Large intestine (tissue), 3 donors: ENCODE measurements at regions not wholly inside any gene's neighbourhood (a gene's known extent, or its start where the extent isn't known, plus 50 kb on each side); places are given as distances from the start of the nearest gene placed in this dataset.
"Not testable (repeated sequence)": the region's sequence is repeated elsewhere in the genome, so short reads cannot be mapped to it uniquely, and the experiment has no call there.

Experiments
- DNase-seq, 2 donors: peaks; one replicate each; pipeline versions ENCODE4 v3.0.0 to v3.0.0-alpha.2; 2013
- H3K27ac ChIP-seq: one replicate; pipeline ENCODE4 v1.5.1; 2013; ENCODE audit warnings: low read length
- H3K27me3 ChIP-seq: 2 replicates; pipeline ENCODE4 v1.6.1; 2013; ENCODE audit warnings: low read length; ENCODE audit not compliant: control insufficient read depth, insufficient read depth
- H3K36me3 ChIP-seq: 2 replicates; pipeline ENCODE4 v1.6.1; 2013; ENCODE audit warnings: low read length; ENCODE audit not compliant: control insufficient read depth, insufficient read depth
- H3K4me1 ChIP-seq: one replicate; pipeline ENCODE4 v1.6.1; 2013; ENCODE audit warnings: low read length; ENCODE audit not compliant: control insufficient read depth, insufficient read depth
- H3K4me3 ChIP-seq: one replicate; pipeline ENCODE4 v1.5.1; 2013; ENCODE audit warnings: low read length
- H3K9me3 ChIP-seq: one replicate; pipeline ENCODE4 v1.6.1; 2013; ENCODE audit warnings: mild to moderate bottlenecking, low read depth, low read length, moderate library complexity; ENCODE audit not compliant: control insufficient read depth
- WGBS: methylation state at CpG from one replicate; pipeline ENCODE4 v1.1.5; 2013; ENCODE audit warnings: low lambda C conversion rate; ENCODE audit not compliant: insufficient coverage; 5-methylcytosine and 5-hydroxymethylcytosine counted together

DNA sequence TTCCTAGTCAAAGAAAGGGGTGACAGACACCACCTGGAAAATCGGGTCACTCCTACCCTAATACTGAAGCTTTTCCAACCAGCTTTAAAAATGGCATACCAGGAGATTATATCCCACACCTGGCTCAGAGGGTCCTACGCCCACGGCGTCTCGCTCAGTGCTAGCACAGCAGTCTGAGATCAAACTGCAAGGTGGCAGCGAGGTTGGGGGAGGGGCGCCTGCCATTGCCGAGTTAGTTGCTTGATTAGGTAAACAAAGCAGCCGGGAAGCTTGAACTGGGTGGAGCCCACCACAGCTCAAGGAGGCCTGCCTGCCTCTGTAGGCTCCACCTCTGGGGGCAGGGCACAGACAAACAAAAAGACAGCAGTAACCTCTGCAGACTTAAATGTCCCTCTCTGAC, 127.1 kb downstream of the NXPE2 start:
- H3K36me3 ChIP-seq, H3K9me3 ChIP-seq, H3K27ac ChIP-seq, H3K4me3 ChIP-seq, DNase-seq, H3K27me3 ChIP-seq, H3K4me1 ChIP-seq: not testable (repeated sequence)
- WGBS = no CpG with 5 or more reads among the region's 9 CpGs

GRCh38 chr11:114811971-114812370, 133.6 kb downstream of the NXPE2 start:
- Histone ChIP-seq H3K27ac (no peak overlapping the region), H3K4me3 (no peak overlapping the region), H3K4me1 (no peaks in the 10 kb centered on the region), H3K36me3 (no peaks in the 10 kb centered on the region), H3K27me3 (no peaks in the 10 kb centered on the region), H3K9me3 (no peaks in the 10 kb centered on the region)
- no CpG with 5 or more reads among the region's 3 CpGs for WGBS
- no peak for DNase-seq

- peaks cover 6% of the 10 kb centered on the region for H3K27me3 ChIP-seq
- no peak overlapping the region for H3K4me3 ChIP-seq
- H3K4me1 ChIP-seq = no peaks in the 10 kb centered on the region
- no CpG with 5 or more reads among the region's 3 CpGs for WGBS
- H3K27ac ChIP-seq = no peak overlapping the region
- DNase-seq = no peak
- no peaks in the 10 kb centered on the region for H3K9me3 ChIP-seq
- H3K36me3 ChIP-seq = no peaks in the 10 kb centered on the region
Observed at GRCh38 chr11:114812733-114813132, 134.4 kb downstream of the NXPE2 start.

DNA sequence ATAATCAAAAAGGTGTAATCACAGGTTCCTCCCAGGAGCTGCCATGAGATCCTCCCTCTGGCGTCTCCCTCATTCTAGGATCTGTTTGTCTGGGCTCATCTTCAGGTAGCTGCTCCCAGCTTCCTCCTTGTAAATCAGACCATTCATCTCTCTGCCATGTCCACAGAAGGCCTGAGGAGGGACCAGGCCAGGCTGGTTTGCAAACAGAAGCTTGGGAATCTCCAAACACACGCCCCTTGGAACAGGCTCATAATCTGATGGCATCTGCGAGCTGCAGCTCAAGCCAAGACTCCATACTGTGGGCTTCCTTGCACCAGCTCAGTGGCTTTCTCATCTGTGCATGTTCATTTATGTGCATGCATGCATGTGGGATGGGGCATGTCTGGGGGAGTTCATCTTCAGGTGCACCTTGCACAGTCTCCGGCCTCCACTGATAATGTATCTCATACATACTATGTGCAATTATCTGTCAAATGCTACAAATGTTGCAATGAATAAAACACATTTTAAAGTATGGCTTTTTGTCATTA, 134.9 kb downstream of the NXPE2 start:
- Histone ChIP-seq H3K27ac (no peak overlapping the region), H3K36me3 (no peaks in the 10 kb centered on the region), H3K27me3 (peaks cover 10% of the 10 kb centered on the region), H3K4me3 (no peak overlapping the region), H3K9me3 (no peaks in the 10 kb centered on the region), H3K4me1 (no peaks in the 10 kb centered on the region)
- no CpG with 5 or more reads among the region's 4 CpGs for WGBS
- no peak for DNase-seq

DNA sequence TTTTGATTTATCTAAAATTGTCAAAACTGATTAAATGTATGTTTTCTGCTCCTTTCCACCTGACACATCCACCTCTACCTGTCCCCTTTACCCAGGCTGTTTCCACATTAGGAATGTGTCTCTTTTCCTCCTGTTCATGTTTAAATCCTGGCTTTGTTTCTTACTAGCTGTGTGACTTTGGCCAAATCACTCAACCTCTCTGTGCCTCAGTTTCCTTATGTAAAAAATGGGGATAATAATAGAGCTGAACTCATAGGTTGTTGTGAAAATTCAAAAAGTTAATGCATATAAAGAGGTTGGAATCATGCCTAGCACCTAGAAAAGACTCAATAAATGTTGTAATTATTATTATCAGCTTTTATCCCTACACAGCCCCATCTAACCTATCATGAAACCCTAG, 136.8 kb downstream of the NXPE2 start:
- Histone ChIP-seq H3K27ac (no peak overlapping the region), H3K9me3 (no peaks in the 10 kb centered on the region), H3K4me1 (no peaks in the 10 kb centered on the region), H3K36me3 (no peaks in the 10 kb centered on the region), H3K27me3 (peaks cover 10% of the 10 kb centered on the region), H3K4me3 (no peak overlapping the region)
- DNase-seq = no peak

- DNase-seq = no peak
- no peaks in the 10 kb centered on the region for H3K4me1 ChIP-seq
- H3K27me3 ChIP-seq = peaks cover 10% of the 10 kb centered on the region
- H3K4me3 ChIP-seq = no peak overlapping the region
- no peaks in the 10 kb centered on the region for H3K36me3 ChIP-seq
- no CpG with 5 or more reads among the region's 1 CpG for WGBS
- no peaks in the 10 kb centered on the region for H3K9me3 ChIP-seq
- H3K27ac ChIP-seq = no peak overlapping the region
Observed at GRCh38 chr11:114815761-114816160, 137.4 kb downstream of the NXPE2 start.

GRCh38 chr11:114816791-114817190, 138.5 kb downstream of the NXPE2 start:
- WGBS = no CpG with 5 or more reads among the region's 2 CpGs
- H3K9me3 ChIP-seq = no peaks in the 10 kb centered on the region
- no peak overlapping the region for H3K27ac ChIP-seq
- no peaks in the 10 kb centered on the region for H3K4me1 ChIP-seq
- H3K4me3 ChIP-seq = no peak overlapping the region
- H3K36me3 ChIP-seq = no peaks in the 10 kb centered on the region
- H3K27me3 ChIP-seq = peaks cover 10% of the 10 kb centered on the region
- DNase-seq = no peak

DNA sequence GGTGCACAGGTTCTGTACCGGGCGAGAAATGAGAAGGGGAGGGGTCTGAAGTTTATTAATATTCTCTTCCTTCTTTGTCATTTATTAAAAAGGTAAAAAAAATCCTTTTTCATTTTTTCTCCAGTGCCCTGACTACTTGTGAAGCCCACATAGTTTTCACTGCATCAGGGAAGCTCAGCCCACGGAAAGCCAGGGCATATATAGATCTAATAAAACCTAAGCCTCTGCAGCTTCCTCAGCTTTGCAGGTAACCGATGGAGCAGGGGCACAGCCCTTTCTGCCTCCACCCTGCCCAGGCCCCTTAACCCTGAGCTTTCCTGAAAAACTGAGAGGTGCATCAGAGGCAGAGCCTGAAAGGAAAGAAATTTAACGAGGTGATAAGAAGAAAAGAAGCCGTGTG, 140.1 kb downstream of the NXPE2 start:
- Histone ChIP-seq H3K4me3 (no peak overlapping the region), H3K27ac (no peak overlapping the region), H3K27me3 (peaks cover 10% of the 10 kb centered on the region), H3K4me1 (no peaks in the 10 kb centered on the region), H3K36me3 (no peaks in the 10 kb centered on the region), H3K9me3 (no peaks in the 10 kb centered on the region)
- 23% methylated on average over 2 of the region's 6 CpGs for WGBS
- DNase-seq = no peak

GRCh38 chr11:114819028-114819427, 140.7 kb downstream of the NXPE2 start:
- DNase-seq = no peak
- WGBS = 100% methylated on average over 1 of the region's 4 CpGs
- Histone ChIP-seq H3K9me3 (no peaks in the 10 kb centered on the region), H3K4me1 (no peaks in the 10 kb centered on the region), H3K36me3 (no peaks in the 10 kb centered on the region), H3K27ac (no peak overlapping the region), H3K4me3 (no peak overlapping the region), H3K27me3 (peaks cover 10% of the 10 kb centered on the region)

GRCh38 chr11:114820621-114821020, 142.3 kb downstream of the NXPE2 start:
- Histone ChIP-seq H3K4me3 (no peak overlapping the region), H3K27ac (no peak overlapping the region), H3K9me3 (no peaks in the 10 kb centered on the region), H3K27me3 (peaks cover 10% of the 10 kb centered on the region), H3K4me1 (no peaks in the 10 kb centered on the region), H3K36me3 (no peaks in the 10 kb centered on the region)
- no CpG with 5 or more reads among the region's 5 CpGs for WGBS
- DNase-seq = no peak

GRCh38 chr11:114821621-114822412, 143.5 kb downstream of the NXPE2 start:
- H3K27ac ChIP-seq = no peak overlapping the region
- peaks cover 10% of the 10 kb centered on the region for H3K27me3 ChIP-seq
- WGBS = no CpG with 5 or more reads among the region's 11 CpGs
- no peaks in the 10 kb centered on the region for H3K36me3 ChIP-seq
- H3K4me1 ChIP-seq = no peaks in the 10 kb centered on the region
- H3K9me3 ChIP-seq = no peaks in the 10 kb centered on the region
- H3K4me3 ChIP-seq = no peak overlapping the region
- no peak for DNase-seq
